ENCODE measurements at regions not wholly inside any gene's neighbourhood (a gene's known extent, or its start where the extent isn't known, plus 50 kb on each side); places are given as distances from the start of the nearest gene placed in this dataset.

- TF ChIP-seq POLR2A (IDR thresholded peaks at IDR 0.05) (no peak), POLR2AphosphoS5 (IDR thresholded peaks at IDR 0.05) (peak in 1 of 3 donors; percentile 36), CTCF (IDR thresholded peaks at IDR 0.05) (no peak)
- Histone ChIP-seq H3K9me3 (no peaks in the 10 kb centered on the region), H3K27ac (no peak overlapping the region), H3K4me1 (no peaks in the 10 kb centered on the region), H3K4me3 (no peak overlapping the region), H3K27me3 (no peaks in the 10 kb centered on the region), H3K36me3 (no peaks in the 10 kb centered on the region)
- intact Hi-C loops (cut with DNase I; ENCODE audit: low total_unique reads) = no loop called here
- DNase-seq (ENCODE audit: low spot score in 2 of 2) = no peak
Measured at GRCh38 chr3:130820976-130821375, 72.9 kb upstream of the ATP2C1 start.

GRCh38 chr3:130821806-130822205 lies 72.1 kb upstream of the ATP2C1 start:
- Histone ChIP-seq H3K4me3 (no peak overlapping the region), H3K9me3 (no peaks in the 10 kb centered on the region), H3K27ac (no peak overlapping the region), H3K36me3 (no peaks in the 10 kb centered on the region), H3K4me1 (no peaks in the 10 kb centered on the region), H3K27me3 (no peaks in the 10 kb centered on the region)
- no peak for DNase-seq (ENCODE audit: low spot score in 2 of 2)
- intact Hi-C loops (cut with DNase I; ENCODE audit: low total_unique reads) = no loop called here
- TF ChIP-seq POLR2AphosphoS5 (IDR thresholded peaks at IDR 0.05) (no peak), CTCF (IDR thresholded peaks at IDR 0.05) (no peak), POLR2A (IDR thresholded peaks at IDR 0.05) (no peak)

- no peak overlapping the region for H3K4me3 ChIP-seq
- H3K27me3 ChIP-seq = no peaks in the 10 kb centered on the region
- no peak overlapping the region for H3K27ac ChIP-seq
- intact Hi-C loops (cut with DNase I; ENCODE audit: low total_unique reads) = no loop called here
- H3K4me1 ChIP-seq = no peaks in the 10 kb centered on the region
- no peaks in the 10 kb centered on the region for H3K9me3 ChIP-seq
- no peaks in the 10 kb centered on the region for H3K36me3 ChIP-seq
- TF ChIP-seq POLR2A (IDR thresholded peaks at IDR 0.05) = no peak
- TF ChIP-seq POLR2AphosphoS5 (IDR thresholded peaks at IDR 0.05) = no peak
- TF ChIP-seq CTCF (IDR thresholded peaks at IDR 0.05) = no peak
- DNase-seq (ENCODE audit: low spot score in 2 of 2) = no peak
Measured at GRCh38 chr3:130823241-130823884, 70.5 kb upstream of the ATP2C1 start.

- H3K4me3 ChIP-seq = no peak overlapping the region
- H3K9me3 ChIP-seq = no peaks in the 10 kb centered on the region
- H3K27ac ChIP-seq = no peak overlapping the region
- no peaks in the 10 kb centered on the region for H3K36me3 ChIP-seq
- TF ChIP-seq POLR2AphosphoS5 (IDR thresholded peaks at IDR 0.05) (no peak), CTCF (IDR thresholded peaks at IDR 0.05) (no peak), POLR2A (IDR thresholded peaks at IDR 0.05) (no peak)
- H3K4me1 ChIP-seq = no peaks in the 10 kb centered on the region
- intact Hi-C loops (cut with DNase I; ENCODE audit: low total_unique reads) = no loop called here
- DNase-seq (ENCODE audit: low spot score in 2 of 2) = no peak
- no peaks in the 10 kb centered on the region for H3K27me3 ChIP-seq
Measured at GRCh38 chr3:130823996-130824395, 69.9 kb upstream of the ATP2C1 start.

- no peaks in the 10 kb centered on the region for H3K4me1 ChIP-seq
- no peaks in the 10 kb centered on the region for H3K27me3 ChIP-seq
- H3K27ac ChIP-seq = no peak overlapping the region
- TF ChIP-seq POLR2AphosphoS5 (IDR thresholded peaks at IDR 0.05) (no peak), POLR2A (IDR thresholded peaks at IDR 0.05) (no peak), CTCF (IDR thresholded peaks at IDR 0.05) (no peak)
- no peak overlapping the region for H3K4me3 ChIP-seq
- intact Hi-C loops (cut with DNase I; ENCODE audit: low total_unique reads) = no loop called here
- H3K9me3 ChIP-seq = no peaks in the 10 kb centered on the region
- no peak for DNase-seq (ENCODE audit: low spot score in 2 of 2)
- no peaks in the 10 kb centered on the region for H3K36me3 ChIP-seq
Measured at GRCh38 chr3:130825762-130826299, 68.1 kb upstream of the ATP2C1 start.
